ENCODE measurements at regions not wholly inside any gene's neighbourhood (a gene's known extent, or its start where the extent isn't known, plus 50 kb on each side); places are given as distances from the start of the nearest gene placed in this dataset.
"Not testable (repeated sequence)": the region's sequence is repeated elsewhere in the genome, so short reads cannot be mapped to it uniquely, and the experiment has no call there.

DNA sequence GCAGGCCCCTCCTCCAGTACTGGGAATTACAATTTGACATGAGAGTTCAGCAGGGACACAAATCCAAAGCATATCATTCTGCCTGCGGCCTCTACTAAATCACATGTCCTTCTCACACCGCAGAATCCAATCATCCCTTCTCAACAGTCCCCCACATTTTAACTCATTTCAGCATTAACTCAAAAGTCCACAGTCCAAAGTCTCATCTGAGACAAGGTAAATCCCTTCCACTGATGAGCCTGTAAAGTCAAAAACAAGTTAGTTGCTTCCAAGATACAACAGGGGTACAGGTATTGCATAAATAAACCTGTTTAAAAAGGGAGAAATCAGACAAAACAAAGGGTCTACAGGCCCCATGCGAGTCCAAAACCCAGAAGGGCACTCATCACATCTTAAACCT is 64.0 kb downstream of the EBNA1BP2 start:
- no peaks in the 10 kb centered on the region for H3K27me3 ChIP-seq (ENCODE audit: control insufficient read depth, insufficient read depth, low read length)
- H3K36me3 ChIP-seq (ENCODE audit: control insufficient read depth, insufficient read depth, low read length), result no peaks in the 10 kb centered on the region
- peaks cover 28% of the 10 kb centered on the region for H3K9me3 ChIP-seq (ENCODE audit: control insufficient read depth, insufficient read depth, low read length)
- H3K4me1 ChIP-seq (ENCODE audit: control insufficient read depth, insufficient read depth, low read length), result no peaks in the 10 kb centered on the region
- H3K9ac ChIP-seq (ENCODE audit: low read depth, low read length), result no peak overlapping the region
- no peak overlapping the region for H3K4me3 ChIP-seq (ENCODE audit: low read depth, low read length)

DNA sequence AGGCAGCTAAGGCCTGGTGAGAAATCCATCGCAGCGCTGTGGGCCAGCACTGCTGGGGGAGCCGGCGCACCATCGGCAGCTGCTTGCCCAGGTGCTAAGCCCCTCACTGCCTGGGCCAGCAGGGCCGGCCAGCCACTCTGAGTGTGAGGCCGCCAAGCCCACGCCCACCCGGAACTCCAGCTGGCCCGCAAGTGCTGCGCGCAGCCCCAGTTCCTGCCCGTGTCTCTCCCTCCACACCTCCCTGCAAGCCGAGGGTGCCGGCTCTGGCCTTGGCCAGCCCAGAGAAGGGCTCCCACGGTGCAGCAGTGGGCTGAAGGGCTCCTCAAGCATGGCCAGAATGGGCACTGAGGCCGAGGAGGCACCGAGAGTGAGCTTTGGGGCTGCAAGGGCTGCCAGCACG is 64.4 kb downstream of the EBNA1BP2 start:
- H3K4me1 ChIP-seq (ENCODE audit: control insufficient read depth, insufficient read depth, low read length), result no peaks in the 10 kb centered on the region
- H3K9me3 ChIP-seq (ENCODE audit: control insufficient read depth, insufficient read depth, low read length), result peaks cover 28% of the 10 kb centered on the region
- no peak overlapping the region for H3K4me3 ChIP-seq (ENCODE audit: low read depth, low read length)
- no peaks in the 10 kb centered on the region for H3K27me3 ChIP-seq (ENCODE audit: control insufficient read depth, insufficient read depth, low read length)
- H3K36me3 ChIP-seq (ENCODE audit: control insufficient read depth, insufficient read depth, low read length), result no peaks in the 10 kb centered on the region
- H3K9ac ChIP-seq (ENCODE audit: low read depth, low read length), result no peak overlapping the region

DNA sequence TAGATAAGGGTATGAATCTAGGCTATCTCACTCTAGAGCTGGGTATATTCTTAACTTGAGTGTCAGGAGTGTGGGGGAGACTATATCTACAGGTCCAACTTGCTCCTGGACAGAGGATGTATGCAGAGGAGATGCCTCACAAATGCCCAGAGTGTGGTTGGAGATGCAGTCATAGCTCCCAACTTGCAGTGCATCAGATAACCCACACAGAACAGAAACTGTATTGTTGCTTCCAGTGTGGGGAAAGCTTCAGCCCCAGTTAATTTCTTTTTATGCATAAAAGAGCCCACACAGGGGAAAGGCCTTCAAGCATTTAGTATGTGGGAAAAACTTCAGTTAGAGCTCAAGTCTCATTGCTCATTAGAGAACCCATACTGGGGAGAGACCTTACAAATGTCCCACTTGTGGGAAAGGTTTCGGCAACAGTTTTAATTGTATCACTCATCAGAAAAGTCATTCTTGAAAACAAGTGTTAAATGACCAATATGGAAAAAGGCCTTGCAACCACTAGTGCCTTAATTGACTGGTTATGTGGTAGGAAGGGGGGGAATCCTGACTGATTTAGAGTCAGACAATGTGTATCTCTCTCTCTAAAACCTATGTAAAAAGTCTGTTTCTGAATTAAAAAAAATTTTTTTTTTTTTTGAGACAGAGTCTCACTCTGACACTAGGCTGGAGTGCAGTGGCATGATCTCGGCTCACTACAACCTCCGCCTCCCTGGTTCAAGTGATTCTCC is 67.9 kb downstream of the EBNA1BP2 start:
- Histone ChIP-seq H3K9me3 (ENCODE audit: control insufficient read depth, insufficient read depth, low read length) (peaks cover 27% of the 10 kb centered on the region), H3K4me1 (ENCODE audit: control insufficient read depth, insufficient read depth, low read length) (no peaks in the 10 kb centered on the region), H3K4me3 (ENCODE audit: low read depth, low read length) (no peak overlapping the region), H3K36me3 (ENCODE audit: control insufficient read depth, insufficient read depth, low read length) (peaks cover 2% of the 10 kb centered on the region), H3K9ac (ENCODE audit: low read depth, low read length) (no peak overlapping the region), H3K27me3 (ENCODE audit: control insufficient read depth, insufficient read depth, low read length) (no peaks in the 10 kb centered on the region)

DNA sequence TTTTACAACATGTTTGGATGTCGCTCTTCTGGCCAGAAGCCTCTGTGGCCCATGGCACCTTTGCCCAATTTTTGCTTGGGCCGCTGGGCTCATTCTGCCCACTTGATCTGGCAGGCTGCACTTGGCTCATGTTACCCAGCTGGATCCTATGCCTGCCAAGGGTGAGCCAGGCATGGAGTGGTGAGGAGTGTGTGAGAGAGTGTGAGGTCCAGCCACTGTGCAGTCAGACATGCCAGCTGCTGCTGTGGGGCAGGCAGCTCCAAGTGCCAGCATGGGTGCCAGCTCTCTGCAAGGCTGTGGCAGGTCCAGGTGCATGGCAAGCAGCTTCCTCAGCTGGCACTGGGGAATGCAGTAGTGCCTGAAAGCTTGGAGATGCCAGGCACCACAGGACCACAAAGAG is 71.0 kb downstream of the EBNA1BP2 start:
- H3K4me1 ChIP-seq (ENCODE audit: control insufficient read depth, insufficient read depth, low read length), result no peaks in the 10 kb centered on the region
- H3K36me3 ChIP-seq (ENCODE audit: control insufficient read depth, insufficient read depth, low read length), result peaks cover 2% of the 10 kb centered on the region
- no peaks in the 10 kb centered on the region for H3K27me3 ChIP-seq (ENCODE audit: control insufficient read depth, insufficient read depth, low read length)
- H3K9ac ChIP-seq (ENCODE audit: low read depth, low read length), result no peak overlapping the region
- no peak overlapping the region for H3K4me3 ChIP-seq (ENCODE audit: low read depth, low read length)
- H3K9me3 ChIP-seq (ENCODE audit: control insufficient read depth, insufficient read depth, low read length), result peaks cover 11% of the 10 kb centered on the region

DNA sequence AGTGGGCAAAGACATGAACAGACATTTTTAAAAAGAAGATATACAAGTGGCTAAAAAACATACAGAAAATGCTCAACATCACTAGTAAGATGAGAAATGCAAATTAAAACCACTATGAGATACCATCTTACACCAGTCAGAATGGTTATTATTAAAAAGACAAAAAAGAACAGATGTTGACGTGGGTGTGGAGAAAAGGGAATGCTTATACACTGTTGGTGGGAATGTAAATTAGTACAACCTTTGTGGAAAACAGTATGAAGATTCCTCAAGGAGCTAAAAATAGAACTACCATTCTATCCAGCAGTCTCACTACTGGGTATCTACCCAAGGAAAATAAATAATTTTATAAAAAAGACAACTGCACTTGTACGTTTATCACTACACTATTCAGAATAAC is 73.9 kb downstream of the EBNA1BP2 start:
- H3K4me1 ChIP-seq (ENCODE audit: control insufficient read depth, insufficient read depth, low read length), result no peaks in the 10 kb centered on the region
- H3K9me3 ChIP-seq (ENCODE audit: control insufficient read depth, insufficient read depth, low read length), result no peaks in the 10 kb centered on the region
- H3K9ac ChIP-seq (ENCODE audit: low read depth, low read length), result no peak overlapping the region
- no peak overlapping the region for H3K4me3 ChIP-seq (ENCODE audit: low read depth, low read length)
- H3K36me3 ChIP-seq (ENCODE audit: control insufficient read depth, insufficient read depth, low read length), result peaks cover 2% of the 10 kb centered on the region
- no peaks in the 10 kb centered on the region for H3K27me3 ChIP-seq (ENCODE audit: control insufficient read depth, insufficient read depth, low read length)

DNA sequence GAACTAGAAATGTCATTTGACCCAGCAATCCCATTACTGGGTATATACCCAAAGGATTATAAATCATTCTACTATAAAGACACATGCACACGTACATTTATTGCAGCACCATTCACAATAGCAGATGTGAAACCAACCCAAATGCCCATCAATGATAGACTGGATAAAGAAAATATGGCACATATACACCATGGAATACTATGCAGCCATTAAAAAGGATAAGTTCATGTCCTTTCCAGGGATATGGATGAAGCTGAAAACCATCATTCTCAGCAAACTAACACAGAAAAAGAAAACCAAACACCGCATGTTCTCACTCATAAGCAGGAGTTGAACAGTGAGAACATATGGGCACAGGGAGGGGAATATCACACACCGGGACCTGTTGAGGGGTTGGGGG is 75.6 kb downstream of the EBNA1BP2 start:
- not testable (repeated sequence) for H3K4me3 ChIP-seq (ENCODE audit: low read depth, low read length); H3K9ac ChIP-seq (ENCODE audit: low read depth, low read length); H3K27me3 ChIP-seq (ENCODE audit: control insufficient read depth, insufficient read depth, low read length); H3K4me1 ChIP-seq (ENCODE audit: control insufficient read depth, insufficient read depth, low read length); H3K9me3 ChIP-seq (ENCODE audit: control insufficient read depth, insufficient read depth, low read length); H3K36me3 ChIP-seq (ENCODE audit: control insufficient read depth, insufficient read depth, low read length)

DNA sequence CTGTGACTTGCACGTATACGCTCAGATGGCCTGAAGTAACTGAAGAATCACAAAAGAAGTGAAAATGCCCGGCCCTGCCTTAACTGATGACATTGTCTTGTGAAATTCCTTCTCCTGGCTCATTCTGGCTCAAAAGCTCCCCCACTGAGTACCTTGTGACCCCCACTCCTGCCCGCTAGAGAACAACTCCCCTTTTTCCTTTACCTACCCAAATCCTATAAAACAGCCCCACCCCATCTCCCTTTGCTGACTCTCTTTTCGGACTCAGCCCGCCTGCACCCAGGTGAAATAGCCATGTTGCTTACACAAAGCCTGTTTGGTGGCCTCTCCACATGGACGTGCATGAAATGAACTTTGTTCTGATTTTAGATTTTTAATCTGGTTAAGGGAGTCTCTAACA is 81.3 kb downstream of the EBNA1BP2 start:
- H3K27me3 ChIP-seq (ENCODE audit: control insufficient read depth, insufficient read depth, low read length); H3K36me3 ChIP-seq (ENCODE audit: control insufficient read depth, insufficient read depth, low read length); H3K4me3 ChIP-seq (ENCODE audit: low read depth, low read length); H3K9me3 ChIP-seq (ENCODE audit: control insufficient read depth, insufficient read depth, low read length): not testable (repeated sequence)
- Histone ChIP-seq H3K4me1 (ENCODE audit: control insufficient read depth, insufficient read depth, low read length) (peaks cover 12% of the 10 kb centered on the region), H3K9ac (ENCODE audit: low read depth, low read length) (peak overlapping the region; percentile 41)

DNA sequence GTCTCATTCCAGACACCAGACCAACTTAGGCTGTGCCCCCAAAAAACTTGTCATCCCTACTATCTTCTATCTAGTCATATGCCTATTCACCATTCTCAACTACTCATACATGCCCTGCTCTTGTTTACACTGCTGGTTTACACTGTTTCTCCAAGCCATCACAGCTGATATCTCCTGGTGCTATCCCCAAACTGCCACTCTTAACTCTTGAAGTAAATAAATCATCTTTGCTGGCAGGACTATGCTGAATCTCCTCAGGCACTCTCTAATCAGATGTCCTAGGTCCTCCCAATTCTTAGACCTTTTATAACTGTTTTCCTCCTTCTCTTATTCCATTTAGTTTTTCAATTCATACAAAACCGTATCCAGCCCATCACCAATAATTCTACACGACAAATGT is 81.9 kb downstream of the EBNA1BP2 start:
- not testable (repeated sequence) for H3K9ac ChIP-seq (ENCODE audit: low read depth, low read length); H3K27me3 ChIP-seq (ENCODE audit: control insufficient read depth, insufficient read depth, low read length); H3K36me3 ChIP-seq (ENCODE audit: control insufficient read depth, insufficient read depth, low read length); H3K9me3 ChIP-seq (ENCODE audit: control insufficient read depth, insufficient read depth, low read length); H3K4me3 ChIP-seq (ENCODE audit: low read depth, low read length)
- H3K4me1 ChIP-seq (ENCODE audit: control insufficient read depth, insufficient read depth, low read length), result peaks cover 12% of the 10 kb centered on the region

DNA sequence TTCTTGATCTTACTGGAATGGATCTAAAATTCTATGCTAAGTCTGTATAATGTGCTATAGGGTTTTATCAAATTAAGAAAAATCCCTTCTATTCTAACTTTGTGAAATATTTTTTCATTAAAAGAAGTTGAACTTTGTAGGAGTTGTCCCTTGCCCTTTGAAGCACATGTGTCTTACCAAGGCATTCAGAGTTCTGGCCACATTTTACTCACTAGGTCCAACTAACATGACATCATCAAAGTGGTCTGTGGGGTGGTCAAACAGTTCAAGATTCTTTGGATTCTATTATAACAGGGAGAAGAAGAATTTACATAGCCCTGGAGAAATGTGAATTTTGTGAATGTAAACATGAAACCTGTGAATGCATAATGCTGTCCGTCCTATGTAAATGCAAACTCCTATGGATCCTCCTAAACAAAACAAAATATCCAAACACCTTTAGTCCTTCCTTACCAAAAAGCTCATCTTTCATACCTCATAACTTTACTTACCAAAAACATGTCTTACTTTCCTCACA is 88.7 kb downstream of the EBNA1BP2 start:
- no peaks in the 10 kb centered on the region for H3K27me3 ChIP-seq (ENCODE audit: control insufficient read depth, insufficient read depth, low read length)
- peaks cover 3% of the 10 kb centered on the region for H3K4me1 ChIP-seq (ENCODE audit: control insufficient read depth, insufficient read depth, low read length)
- no peak overlapping the region for H3K9ac ChIP-seq (ENCODE audit: low read depth, low read length)
- no peaks in the 10 kb centered on the region for H3K36me3 ChIP-seq (ENCODE audit: control insufficient read depth, insufficient read depth, low read length)
- no peak overlapping the region for H3K4me3 ChIP-seq (ENCODE audit: low read depth, low read length)
- no peaks in the 10 kb centered on the region for H3K9me3 ChIP-seq (ENCODE audit: control insufficient read depth, insufficient read depth, low read length)

DNA sequence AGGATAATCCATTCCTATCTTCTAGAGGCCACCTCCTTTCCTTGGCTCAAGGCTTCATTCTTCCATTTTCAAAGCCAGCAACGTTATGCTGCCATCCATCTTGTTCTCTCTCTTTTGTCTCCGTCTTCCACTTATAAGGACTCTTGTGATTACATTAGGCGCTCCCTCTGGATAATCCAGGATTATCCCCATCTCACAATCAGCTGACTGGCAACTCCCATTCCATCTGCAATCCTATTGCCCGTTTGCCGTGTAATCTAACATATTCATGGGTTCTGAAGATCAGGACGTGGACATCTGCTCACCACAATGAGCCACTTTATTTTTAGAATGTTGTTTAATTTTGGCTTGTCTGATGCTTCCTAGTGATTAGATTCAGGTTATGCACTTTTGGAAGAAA is 89.3 kb downstream of the EBNA1BP2 start:
- Histone ChIP-seq H3K4me1 (ENCODE audit: control insufficient read depth, insufficient read depth, low read length) (peaks cover 3% of the 10 kb centered on the region), H3K4me3 (ENCODE audit: low read depth, low read length) (no peak overlapping the region), H3K9ac (ENCODE audit: low read depth, low read length) (no peak overlapping the region), H3K9me3 (ENCODE audit: control insufficient read depth, insufficient read depth, low read length) (no peaks in the 10 kb centered on the region), H3K27me3 (ENCODE audit: control insufficient read depth, insufficient read depth, low read length) (no peaks in the 10 kb centered on the region), H3K36me3 (ENCODE audit: control insufficient read depth, insufficient read depth, low read length) (no peaks in the 10 kb centered on the region)

DNA sequence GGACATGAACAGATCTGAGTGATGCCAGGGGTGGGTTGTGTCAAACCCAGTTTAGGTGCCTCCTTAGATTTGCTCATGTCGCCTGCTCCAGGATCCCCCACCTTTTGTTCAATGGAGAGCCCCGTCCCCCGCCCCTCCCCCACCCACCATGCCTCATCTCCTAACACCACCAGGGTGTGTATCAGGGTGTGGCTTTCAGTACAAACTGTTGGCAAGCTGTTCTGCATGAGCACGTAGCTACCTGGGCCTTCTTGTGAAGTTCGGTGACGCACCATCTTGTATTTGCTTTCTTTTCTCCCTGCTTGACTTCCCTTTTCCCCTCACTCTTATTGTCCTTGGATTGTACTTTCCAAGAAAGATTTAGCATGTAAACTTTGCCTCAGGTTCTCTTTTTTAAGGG is 94.8 kb downstream of the EBNA1BP2 start:
- H3K9me3 ChIP-seq (ENCODE audit: control insufficient read depth, insufficient read depth, low read length), result no peaks in the 10 kb centered on the region

DNA sequence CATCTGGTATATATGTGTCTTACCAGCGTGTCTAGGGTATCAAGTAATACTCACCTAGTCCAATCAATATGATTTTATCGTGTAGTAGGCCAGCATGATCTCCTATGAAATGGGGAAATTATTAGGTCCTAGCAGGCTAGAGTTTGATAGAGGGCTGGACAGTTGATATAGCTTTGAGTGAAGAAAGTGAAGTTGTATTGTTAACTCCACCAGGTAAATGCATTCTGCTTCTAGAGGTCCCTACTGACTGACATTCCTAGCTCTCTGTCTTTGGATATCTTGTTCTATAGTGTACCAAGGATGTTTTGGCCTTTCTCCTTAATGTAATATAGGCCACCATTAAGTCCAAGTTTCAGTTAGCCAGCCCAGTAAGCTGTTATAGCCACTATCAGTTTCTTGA is 97.4 kb downstream of the EBNA1BP2 start:
- H3K36me3 ChIP-seq (ENCODE audit: control insufficient read depth, insufficient read depth, low read length), result no peaks in the 10 kb centered on the region
- H3K4me3 ChIP-seq (ENCODE audit: low read depth, low read length), result no peak overlapping the region
- H3K27me3 ChIP-seq (ENCODE audit: control insufficient read depth, insufficient read depth, low read length), result no peaks in the 10 kb centered on the region
- H3K9me3 ChIP-seq (ENCODE audit: control insufficient read depth, insufficient read depth, low read length), result no peaks in the 10 kb centered on the region
- H3K9ac ChIP-seq (ENCODE audit: low read depth, low read length), result no peak overlapping the region
- peaks cover 4% of the 10 kb centered on the region for H3K4me1 ChIP-seq (ENCODE audit: control insufficient read depth, insufficient read depth, low read length)

More for the DNA sequence above, 94.8 kb downstream of the EBNA1BP2 start:
- peaks cover 4% of the 10 kb centered on the region for H3K4me1 ChIP-seq (ENCODE audit: control insufficient read depth, insufficient read depth, low read length)
- no peaks in the 10 kb centered on the region for H3K36me3 ChIP-seq (ENCODE audit: control insufficient read depth, insufficient read depth, low read length)
- H3K4me3 ChIP-seq (ENCODE audit: low read depth, low read length), result no peak overlapping the region
- no peaks in the 10 kb centered on the region for H3K27me3 ChIP-seq (ENCODE audit: control insufficient read depth, insufficient read depth, low read length)
- no peak overlapping the region for H3K9ac ChIP-seq (ENCODE audit: low read depth, low read length)
